GM21529 (cell line): ENCODE measurements at regions not wholly inside any gene's neighbourhood (a gene's known extent, or its start where the extent isn't known, plus 50 kb on each side); places are given as distances from the start of the nearest gene placed in this dataset.
"Not testable (repeated sequence)": the region's sequence is repeated elsewhere in the genome, so short reads cannot be mapped to it uniquely, and the experiment has no call there.

ENCODE experiments used
- ATAC-seq: cut with Tn5 transposase; IDR thresholded peaks from one replicate; pipeline ENCODE4 v1.9.1; 2021; ENCODE audit not compliant: unreplicated experiment

DNA sequence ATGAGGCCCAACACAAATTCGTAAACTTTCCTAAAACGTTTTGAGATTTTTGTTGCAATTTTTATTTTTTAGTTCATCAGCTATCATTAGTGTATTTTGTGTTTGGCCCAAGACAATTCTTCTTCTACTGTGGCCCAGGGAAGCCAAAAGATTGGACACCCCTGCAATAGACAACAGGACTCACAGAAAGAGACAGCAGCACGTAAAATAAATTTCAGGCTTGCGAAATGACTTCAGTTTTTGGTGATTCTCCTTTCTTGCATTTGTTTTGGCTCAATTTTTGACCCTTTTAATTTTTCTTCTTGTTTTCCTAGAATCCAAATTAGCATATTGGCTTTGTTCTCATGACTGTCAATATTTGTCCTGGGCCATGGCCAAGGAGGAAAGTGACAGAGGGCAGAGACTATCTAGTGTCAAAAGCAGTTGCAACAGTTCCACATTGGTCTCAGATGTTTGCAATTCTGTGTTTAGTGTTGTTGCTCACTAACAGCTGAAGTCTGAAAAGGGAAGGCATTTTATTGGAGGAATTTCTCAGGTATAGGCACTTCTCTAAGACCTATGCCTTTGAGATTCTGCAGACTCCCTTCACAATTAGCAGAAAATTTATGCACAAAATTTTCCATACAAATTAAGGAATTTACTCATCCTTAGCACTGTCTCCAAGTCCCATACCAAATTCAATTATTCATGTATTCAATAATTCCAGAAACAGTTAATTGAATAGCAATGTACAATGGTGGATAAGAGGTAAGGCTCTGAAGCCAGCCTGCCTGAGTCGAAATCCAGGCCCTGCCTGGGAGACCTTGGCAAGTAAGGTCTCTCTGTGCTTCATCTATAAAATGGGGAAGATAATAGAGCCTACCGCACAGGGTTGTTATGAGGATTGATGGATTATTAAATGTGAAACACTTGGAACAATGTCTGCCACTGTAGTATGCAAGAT lies 160.9 kb upstream of the IVNS1ABP start:
- ATAC-seq = no peak

DNA sequence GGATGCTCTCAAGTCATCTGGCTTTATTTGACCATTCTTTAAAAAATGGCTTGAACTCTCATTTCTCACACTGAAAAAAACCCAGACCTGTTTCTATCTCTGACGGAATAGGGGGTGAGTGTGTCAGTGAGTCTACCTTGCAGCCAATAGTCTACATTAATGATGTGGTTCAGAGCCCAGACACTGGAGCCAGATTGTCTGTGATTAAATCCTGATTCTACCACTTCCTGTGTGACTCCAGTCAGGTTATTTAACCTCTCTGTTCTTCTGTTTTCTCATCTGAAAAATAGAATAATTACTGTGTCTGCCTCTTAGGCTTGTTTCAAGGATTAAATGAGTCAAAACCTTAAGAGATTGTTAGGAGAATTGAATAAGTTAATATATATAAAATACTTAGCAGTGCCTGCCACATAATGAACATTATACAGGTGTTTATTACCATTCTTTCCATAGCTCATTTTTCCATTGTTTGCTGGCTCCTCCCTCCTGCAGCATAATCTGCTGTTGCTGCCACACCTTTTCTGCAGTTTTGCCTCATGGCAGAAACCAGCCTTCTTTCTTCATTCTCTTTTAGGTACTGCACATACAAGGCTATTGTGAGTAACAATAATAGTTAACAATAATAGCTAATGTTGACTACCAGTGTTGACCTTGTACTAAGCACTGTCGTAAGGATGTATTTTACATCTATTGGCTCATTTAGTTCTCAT lies 157.6 kb upstream of the IVNS1ABP start:
- no peak for ATAC-seq

DNA sequence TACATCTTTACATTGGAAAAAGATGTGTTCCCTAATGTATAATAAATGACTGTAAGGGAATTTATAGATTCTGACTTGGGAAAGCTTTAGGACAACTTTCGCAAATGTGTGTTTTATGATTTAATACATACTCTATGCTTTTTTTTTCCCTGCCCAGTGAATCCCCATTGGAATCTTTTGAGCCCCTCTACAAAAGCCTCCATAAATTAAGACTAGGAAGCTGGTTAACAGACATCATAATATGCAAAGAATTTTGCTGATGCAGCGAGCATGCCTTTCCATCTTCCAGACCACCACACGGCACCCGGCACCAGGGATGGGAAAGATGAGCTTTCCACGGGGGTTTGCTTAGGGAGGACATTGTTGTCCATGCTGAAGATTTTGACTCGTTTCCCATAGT lies 156.1 kb upstream of the IVNS1ABP start:
- no peak for ATAC-seq

DNA sequence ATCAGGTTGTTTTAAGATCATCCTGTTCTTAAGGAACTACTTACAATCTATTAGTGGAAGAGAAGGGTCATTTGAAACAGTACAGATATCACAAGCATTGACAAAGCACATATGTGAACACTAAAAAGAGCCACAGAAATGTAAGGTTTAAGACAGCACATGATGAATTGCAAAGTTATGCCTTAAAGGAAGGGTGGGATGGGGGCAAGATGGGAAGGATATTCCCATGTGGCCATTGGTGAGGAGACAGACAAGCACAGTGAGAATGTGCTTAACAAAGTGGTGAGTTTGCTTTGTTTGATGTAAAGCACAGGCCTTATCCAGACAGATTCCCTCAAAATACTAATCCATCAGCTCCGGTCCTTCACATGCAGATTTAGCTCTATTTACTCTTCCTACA lies 151.6 kb upstream of the IVNS1ABP start:
- ATAC-seq = no peak

DNA sequence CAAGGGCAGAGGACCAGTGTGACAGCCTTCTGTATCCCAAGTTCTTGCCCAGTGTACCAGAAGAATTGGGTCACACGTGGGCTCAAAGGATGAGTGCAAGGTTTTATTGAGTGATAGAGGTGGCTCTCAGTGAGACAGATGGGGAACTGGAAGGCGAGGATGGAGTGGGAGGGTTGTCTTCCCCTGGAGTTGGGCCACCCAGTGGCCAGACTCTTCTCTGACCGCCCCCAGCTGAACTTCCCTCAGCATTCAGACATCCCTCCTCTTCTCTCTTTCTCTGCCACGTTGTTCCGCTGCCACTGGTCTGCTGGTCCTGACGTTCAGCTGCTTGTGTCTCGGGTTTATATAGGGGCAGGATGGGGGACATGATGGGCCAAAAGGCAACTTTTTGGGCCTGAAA lies 150.1 kb upstream of the IVNS1ABP start:
- no peak for ATAC-seq

DNA sequence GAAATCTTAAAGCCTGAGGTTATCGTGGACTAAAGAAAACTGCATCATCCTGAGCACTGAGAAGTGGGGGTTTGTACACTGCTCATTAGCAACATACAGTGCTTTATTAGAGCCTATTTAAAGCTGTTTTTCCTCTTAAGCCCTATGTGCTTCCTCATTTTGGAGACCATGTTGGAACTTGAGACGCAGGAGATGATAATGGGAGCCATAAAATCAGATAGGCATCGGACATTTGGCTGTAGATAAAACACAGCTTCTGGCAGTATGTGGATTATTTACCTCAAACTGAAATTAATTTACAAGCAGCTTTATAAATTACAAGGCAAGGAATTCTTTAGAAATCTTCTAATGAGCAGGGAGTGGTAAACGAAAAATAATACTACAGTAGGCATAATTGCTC lies 147.7 kb upstream of the IVNS1ABP start:
- no peak for ATAC-seq

DNA sequence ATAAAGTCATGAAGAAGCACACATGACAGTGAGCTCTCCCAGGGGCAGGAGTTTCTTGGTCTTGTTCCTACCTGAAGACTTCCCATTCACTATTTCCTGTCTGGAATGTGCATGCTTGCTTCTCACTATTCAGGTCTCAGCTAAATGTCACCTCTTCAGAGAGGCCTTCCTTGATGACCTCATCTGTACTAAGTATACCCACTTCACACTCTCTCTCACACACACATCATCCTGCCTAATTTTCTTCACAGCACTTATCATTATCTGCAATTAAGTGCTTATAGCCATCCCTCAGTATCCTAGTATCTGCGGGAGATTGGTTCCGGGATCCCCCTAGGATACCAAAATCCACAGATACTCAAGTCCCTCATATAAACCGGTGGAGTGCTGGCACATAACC lies 146.4 kb upstream of the IVNS1ABP start:
- no peak for ATAC-seq

DNA sequence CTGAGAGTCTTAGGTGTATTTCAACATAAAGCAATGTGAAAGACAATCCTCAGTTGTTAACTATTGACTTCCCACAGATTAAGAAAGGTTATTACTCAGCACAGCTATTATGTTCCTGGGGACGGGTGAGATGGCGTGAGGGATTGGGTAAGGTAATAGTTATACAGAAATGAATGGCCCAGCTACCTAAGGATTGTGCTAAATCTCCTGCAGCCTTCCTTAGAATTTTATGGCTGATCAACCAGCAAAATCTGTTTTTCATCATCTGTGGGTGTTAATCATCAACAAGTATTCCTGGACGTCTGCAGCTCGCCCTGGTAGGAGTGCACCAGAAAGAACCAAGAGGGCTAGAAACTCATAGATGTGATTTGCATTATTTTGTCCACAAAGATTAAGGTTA lies 146.0 kb upstream of the IVNS1ABP start:
- ATAC-seq = no peak

DNA sequence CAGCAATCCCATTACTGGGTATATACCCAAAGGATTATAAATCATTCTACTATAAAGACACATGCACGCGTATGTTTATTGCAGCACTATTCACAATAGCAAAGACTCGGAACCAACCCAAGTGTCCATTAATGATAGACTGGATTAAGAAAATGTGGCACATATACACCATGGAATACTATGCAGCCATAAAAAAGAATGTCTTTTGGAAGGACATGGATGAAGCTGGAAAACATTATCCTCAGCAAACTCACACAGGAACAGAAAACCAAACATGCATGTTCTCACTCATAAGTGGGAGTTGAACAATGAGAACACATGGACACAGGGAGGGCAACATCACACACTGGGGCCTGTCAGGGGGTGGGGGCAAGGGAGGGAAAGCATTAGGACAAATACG lies 143.7 kb upstream of the IVNS1ABP start:
- ATAC-seq = not testable (repeated sequence)

DNA sequence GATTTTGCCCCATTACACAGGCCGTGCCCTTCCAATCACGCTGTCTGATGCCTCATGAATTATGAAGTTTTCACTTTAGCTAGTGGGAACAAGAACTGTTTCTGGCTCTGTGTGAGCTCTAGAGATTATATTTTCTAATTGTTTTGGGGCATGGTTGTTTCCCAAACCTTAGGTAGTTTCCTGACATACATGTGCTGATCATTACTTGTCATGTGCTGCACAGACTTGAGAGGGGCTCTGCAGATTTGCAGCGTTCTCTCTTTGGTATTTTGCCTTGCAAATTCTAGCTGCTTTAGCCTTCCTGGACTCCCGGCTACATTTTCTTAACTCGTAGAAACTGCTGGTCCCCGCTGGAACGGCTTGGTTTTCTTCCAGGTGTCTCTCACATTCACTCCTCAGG lies 142.1 kb upstream of the IVNS1ABP start:
- ATAC-seq = no peak

DNA sequence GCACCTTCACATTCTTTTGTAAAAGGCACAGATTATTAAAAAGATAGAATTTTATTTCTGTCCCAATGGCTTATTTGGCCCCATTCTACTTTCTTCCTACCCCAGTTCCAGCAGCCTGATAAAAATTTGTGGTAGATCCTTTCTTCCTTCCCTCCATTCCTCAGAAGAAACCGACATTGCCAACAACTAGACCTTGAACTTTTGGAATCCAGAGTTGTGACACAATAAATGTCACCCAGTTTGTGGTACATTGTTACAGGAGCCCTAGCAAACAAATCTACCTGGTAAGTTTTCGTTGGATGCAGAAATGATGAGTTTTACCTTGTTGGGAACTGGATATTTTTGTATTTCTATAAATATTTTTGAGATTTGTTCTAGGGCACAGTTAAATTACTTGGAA lies 141.6 kb upstream of the IVNS1ABP start:
- ATAC-seq = no peak

DNA sequence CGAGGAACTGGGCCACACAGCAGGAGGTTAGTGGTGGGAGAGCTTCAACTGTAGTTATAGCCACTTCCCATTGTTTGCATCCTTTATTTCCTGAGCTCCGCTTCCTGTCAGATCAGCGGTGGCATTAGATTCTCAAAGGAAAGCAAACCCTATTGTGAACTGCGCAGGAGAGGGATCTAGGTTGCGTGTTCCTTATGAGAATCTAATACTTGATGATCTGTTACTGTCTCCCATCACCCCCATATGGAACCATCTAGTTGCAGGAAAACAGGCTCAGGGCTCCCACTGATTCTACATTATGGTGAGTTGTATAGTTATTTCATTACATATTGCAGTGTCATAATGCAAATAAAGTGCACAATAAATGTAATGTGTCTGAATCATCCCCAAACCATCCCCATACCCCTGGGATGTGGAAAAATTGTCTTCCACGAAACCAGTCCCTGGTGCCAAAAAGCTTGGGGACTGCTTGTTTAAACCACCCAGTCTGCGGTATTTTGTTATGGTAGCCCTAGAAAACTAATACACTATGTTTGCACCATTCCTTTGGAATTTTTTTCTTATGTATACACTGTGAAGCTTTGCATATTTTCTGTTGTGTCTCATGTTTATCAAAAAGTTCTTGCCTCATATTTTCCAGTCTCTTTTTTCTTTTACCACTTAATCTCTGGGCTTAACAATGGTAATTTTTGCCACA lies 136.6 kb upstream of the IVNS1ABP start:
- no peak for ATAC-seq

DNA sequence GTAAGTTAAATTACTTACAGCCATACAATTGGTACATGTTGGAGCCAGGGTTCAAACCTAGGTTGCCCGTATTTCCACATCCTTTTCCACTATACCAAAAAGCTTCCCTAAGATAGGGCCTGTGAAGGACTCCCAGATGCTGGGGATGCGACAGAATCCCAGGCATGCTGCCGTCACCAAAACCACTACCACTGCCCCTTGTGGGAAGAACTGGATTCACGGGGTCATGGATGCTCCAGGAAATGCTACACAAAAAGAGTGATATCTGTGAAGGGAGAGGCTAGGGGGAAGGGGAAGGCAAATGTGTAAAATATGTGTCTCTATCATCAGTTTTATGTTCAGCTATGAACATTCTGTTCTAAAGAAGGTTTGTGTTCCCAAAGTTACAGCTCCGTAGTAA lies 133.9 kb upstream of the IVNS1ABP start:
- ATAC-seq = no peak

DNA sequence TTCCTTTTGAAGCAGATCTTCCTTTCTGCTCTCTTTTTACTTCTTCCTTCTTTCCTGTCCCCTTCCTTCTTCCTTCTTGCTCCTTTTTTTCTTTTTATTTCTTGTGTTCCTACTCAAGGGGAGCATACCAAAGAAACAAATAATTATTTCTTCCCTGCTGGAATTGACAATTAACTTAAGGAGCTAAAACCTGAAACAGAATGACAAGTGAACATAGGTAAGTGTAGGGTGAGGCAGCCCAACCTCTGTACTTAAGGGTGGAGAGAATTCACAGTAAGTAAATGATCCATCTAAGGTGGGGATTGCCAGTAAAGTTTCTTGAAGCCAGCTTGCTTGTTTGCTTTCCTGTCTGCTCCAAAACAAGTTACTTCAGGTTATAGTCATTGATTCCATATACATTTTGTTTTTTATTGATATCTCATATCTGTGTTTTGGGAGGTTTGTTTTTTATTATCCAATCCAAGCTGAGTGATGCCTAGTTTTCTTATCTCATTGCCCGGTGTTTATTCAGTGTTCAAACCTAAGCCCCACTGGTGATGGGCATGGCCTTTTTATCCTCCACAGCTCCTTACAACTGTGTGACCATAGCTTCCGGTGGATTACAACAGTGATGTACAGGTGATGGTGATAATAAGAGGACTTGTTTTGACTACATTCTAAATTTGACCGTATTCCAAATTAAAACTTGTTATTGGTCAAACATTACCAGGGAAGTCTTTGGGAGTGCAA lies 133.2 kb upstream of the IVNS1ABP start:
- ATAC-seq = no peak

DNA sequence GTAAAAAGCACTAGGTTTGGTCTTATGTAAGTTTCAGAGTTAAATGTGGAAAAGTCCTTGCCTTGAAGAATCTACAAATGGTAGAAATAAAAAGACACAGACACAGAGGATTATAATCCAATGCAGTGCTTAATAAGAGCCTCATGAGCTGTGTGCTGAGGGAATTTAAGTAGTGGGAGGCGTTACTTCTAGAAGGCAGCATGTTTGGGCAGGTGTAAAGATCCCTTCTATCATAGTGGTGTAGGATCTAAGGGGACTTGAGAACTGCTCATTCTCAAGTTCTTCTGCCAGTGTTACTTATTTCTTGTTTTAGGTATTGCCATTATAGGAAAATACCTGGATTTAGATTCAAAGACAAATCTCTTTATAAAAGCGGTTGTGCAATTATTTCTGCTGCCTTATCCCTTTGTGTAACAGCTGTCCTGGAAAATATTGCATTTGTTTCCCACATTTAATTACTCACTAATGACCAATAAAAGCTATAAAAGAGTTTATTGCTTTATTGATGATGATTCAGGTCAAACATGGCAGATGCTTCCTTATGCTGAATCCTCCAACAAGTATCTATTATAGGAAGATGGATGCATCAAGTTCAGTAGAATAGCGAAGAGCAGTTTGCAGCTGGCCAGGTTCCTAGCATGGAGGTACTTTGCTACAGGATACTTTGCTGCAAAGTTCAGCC lies 132.5 kb upstream of the IVNS1ABP start:
- ATAC-seq = no peak

DNA sequence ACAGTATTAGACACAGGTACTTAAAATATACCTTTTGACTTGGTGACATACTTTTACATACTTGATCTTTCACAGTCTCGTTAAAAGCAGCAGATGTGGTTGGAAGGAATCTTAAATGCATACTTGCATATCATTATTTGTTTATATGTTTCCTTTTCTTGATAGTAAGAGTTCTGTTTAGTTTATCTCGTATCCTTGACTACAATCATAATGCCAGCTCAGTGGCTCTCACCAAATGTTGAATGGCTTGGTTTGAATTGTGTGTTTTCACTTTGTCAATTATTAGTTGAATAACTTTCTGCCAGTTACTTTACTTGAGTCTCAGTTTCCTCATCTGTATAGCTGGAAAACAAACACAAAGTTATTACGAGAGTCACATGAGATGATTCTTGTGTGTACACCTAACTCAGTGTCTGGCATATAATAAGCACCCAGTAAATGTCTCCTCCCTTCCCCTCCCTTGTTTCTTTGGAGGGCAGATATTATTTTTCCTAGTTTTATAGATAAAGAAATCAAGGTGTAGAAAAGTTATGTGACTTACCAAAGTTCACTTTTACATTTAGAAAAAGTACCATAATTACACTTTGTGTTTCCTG lies 131.6 kb upstream of the IVNS1ABP start:
- no peak for ATAC-seq

DNA sequence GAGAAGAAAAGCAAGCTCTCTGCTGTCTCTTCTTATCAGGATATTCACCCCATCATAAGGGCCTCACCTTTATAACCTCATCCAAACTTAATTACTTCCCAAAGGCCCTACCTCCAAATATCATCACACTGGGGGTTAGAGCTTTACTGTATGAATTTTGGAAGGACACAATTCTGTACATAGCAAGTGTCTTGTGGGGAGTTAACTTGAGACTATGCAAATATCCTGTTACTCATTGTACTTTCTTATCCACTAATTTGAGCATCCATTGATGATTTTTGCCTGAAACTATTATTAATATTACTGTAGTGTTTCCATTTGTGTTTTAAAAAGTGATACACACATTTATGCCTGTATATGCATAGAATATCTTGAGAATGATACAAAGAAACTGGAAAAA lies 129.1 kb upstream of the IVNS1ABP start:
- no peak for ATAC-seq

DNA sequence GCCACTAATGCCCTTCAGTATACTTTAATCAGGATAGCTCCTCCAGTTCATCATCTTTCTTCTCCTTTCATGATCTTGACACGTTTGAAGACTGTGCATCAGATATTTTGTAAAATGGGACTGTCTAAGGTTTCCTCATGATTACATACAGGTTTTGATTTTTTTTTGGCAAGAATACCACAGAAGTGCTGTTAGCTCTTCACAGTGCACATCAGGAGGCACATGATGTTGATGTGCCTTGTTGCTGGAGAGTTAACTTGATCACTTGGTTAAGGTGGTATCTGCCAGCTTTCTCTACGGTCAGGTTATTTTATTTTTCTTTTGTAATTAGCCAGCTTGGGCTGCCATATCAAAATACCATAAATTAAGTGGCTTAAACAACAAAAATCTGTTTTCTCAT lies 128.6 kb upstream of the IVNS1ABP start:
- no peak for ATAC-seq

DNA sequence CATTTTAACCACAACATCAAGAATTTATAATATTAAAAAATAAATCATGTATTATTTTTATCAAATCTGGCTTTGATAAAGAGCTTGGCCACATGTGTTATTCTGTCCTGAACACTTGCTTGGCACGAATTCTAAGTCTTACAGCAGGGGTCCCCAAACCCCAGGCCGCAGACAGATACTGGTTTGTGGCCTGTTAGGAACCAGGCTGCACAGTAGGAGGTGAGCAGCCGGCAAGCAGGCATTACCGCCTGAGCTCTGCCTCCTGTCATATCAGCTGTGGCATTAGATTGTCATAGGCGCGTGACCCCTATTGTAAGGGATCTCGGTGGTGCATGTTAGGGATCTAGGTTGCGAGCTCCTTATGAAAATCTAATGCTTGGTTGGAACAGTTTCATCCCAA lies 127.6 kb upstream of the IVNS1ABP start:
- no peak for ATAC-seq

DNA sequence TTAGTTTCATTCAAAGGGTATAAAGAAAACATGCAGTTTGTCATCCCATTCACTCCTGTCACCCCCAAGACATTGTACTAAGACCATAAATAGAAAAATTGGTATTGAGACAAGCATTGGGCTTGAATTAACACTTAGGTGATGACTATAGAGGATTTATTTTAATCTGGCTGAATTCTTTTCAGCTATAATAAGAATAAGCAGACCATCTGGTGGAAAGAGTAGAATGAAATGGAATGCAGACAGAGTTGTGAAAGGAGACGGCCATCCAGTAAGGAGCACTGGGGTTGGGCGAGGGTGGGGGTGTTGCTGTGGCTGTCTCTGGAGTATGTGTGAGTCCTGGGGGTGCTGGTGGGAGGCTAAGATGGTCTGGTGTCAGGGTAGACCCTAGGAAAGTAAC lies 125.0 kb upstream of the IVNS1ABP start:
- ATAC-seq = no peak
